ENCODE measurements at regions not wholly inside any gene's neighbourhood (a gene's known extent, or its start where the extent isn't known, plus 50 kb on each side); places are given as distances from the start of the nearest gene placed in this dataset.
"Not testable (repeated sequence)": the region's sequence is repeated elsewhere in the genome, so short reads cannot be mapped to it uniquely, and the experiment has no call there.

GRCh38 chr7:130951976-130952876, 218.2 kb upstream of the KLF14 start:
- no peak for DNase-seq (ENCODE audit: low read depth)
- H3K4me3 ChIP-seq (ENCODE audit: low read depth, low read length): no peak overlapping the region

DNA sequence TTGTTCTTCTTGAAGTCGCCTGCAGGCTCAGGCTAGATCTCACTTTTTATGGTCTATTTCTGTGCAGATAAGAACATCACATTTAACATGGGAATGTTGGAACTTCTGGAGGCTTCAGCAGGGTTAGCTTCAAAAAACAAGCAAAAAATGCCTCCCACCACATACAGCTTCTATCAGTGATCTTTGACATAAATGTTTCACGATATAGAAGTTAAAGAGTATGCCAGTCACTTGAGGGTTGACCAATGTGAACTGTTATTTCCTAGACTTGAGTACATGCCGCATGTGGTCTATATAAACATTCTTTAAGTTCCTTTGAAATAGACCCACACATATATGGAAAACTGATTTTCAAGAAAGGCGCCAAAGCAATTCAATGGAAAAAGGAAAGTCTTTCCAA, 219.2 kb upstream of the KLF14 start:
- H3K4me3 ChIP-seq (ENCODE audit: low read depth, low read length): no peak overlapping the region
- no peak for DNase-seq (ENCODE audit: low read depth)

DNA sequence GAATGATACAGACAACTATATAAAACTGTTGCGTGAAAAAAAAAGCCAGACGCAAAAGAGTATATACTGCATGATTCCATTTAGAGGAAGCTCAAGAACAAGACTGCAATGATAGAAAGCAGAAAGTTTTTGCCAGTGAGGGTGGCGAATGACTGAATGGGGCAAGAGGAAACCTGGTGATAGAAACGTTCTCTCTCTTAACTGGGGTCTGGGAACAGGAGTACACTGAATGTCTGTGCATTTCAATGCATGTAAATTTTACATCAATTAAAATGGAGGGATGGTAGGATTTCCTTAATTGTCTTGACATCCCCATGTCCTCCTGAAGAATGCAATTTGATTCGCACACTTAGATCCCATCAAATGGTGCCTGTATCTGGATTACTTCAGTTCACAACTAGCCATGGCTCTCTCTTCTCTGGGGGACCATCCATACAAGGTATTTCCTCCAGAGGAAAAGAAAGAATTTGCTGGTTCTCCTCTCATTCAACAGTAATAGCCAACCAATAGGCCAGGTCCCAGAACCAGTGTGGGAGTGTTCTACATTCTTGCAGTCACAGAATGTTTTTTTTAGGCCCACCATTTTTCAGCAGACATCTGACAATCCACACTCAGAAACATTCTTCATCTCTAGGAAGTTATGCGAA, 221.0 kb upstream of the KLF14 start:
- no peak for DNase-seq (ENCODE audit: low read depth)
- no peak overlapping the region for H3K4me3 ChIP-seq (ENCODE audit: low read depth, low read length)

DNA sequence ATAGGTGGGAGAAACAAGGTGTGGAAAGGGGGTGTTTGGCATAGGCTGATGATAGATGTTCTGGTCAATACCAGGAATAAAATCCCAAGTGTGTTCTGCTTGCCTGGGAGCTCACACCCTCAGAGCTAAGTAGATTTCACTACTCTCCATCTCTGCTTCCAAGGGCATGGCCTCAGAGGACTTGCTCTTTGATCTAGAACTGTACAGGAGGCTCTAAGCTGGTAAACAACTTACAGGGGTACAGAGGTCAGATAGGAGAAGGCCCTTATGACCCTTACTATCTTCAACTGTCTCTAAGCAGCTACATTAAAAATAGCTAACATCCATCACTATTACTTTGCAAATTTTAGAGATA, 221.5 kb upstream of the KLF14 start:
- no peak for DNase-seq (ENCODE audit: low read depth)

DNA sequence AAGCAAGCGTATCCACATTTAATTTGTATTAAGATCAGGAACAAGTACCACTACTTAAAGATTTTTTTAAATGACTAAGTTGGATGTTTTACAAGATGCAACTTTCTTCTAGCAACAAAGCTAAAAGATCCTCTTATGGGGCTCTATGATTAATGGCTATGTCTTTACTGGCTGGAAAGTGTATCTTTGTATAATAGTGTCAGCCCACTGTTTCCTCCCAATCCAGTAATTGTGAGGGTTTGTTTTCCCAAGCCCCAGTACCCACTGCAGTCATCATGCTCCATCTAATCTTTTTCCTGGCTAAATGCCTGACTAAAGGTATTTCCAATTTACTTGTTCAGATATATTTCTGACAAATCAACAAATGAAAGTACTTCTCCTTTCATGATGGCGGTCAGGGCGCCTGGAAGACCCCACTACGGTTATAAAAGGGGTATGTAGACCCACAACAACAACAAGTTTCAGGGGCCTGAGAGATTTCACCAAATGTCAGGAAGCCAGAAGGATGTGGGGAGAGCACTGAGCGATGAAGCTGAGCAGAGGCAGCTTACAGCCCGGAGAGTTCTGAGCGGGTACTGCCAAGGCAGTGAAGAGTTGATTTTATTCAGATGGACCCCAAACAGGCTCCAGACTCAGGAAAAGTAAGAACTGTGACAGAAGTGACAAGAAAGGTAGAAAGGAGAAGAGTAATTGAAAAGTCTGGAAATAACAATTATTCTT, 222.6 kb upstream of the KLF14 start:
- DNase-seq (ENCODE audit: low read depth): peak; percentile 34

More for the DNA sequence above, 221.5 kb upstream of the KLF14 start:
- no peak overlapping the region for H3K4me3 ChIP-seq (ENCODE audit: low read depth, low read length)

GRCh38 chr7:130957137-130957513, 223.1 kb upstream of the KLF14 start:
- no peak overlapping the region for H3K4me3 ChIP-seq (ENCODE audit: low read depth, low read length)
- no peak for DNase-seq (ENCODE audit: low read depth)

More for the DNA sequence above, 222.6 kb upstream of the KLF14 start:
- H3K4me3 ChIP-seq (ENCODE audit: low read depth, low read length): no peak overlapping the region

DNA sequence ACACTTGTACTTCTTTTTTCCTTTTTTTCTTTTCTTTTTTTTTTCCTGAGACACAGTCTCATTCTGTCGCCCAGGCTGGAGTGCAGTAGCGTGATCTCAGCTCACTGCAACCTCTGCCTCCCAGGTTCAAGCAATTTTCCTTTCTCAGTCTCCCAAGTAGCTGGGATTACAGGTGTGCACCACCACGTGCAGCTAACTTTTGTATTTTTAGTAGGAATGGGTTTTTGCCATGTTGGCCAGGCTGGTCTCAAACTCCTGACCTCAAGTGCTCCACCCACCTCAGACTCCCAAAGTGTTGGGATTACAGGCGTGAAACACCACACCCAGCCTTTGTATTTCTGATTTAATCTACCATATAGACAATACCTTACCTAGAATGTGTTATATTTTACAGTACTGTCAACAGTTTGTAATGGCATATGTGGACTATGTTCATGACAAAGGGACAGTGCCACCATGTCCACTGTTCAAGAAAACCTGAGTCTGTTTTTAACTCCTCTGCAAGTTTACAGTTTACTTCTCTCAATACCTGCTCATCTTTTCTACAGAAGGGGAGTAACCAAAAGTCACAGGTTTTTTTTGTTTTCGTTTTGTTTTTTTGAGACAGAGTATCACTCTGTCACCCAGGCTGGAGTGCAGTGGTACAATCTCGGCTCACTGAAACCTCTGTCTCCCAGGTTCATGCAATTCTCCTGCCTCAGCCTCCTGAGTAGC, 223.9 kb upstream of the KLF14 start:
- not testable (repeated sequence) for DNase-seq (ENCODE audit: low read depth); H3K4me3 ChIP-seq (ENCODE audit: low read depth, low read length)

GRCh38 chr7:130958846-130959245, 224.8 kb upstream of the KLF14 start:
- no peak for DNase-seq (ENCODE audit: low read depth)
- no peak overlapping the region for H3K4me3 ChIP-seq (ENCODE audit: low read depth, low read length)

GRCh38 chr7:130959743-130960207, 225.8 kb upstream of the KLF14 start:
- DNase-seq (ENCODE audit: low read depth): no peak
- H3K4me3 ChIP-seq (ENCODE audit: low read depth, low read length): peak overlapping the region; percentile 11

DNA sequence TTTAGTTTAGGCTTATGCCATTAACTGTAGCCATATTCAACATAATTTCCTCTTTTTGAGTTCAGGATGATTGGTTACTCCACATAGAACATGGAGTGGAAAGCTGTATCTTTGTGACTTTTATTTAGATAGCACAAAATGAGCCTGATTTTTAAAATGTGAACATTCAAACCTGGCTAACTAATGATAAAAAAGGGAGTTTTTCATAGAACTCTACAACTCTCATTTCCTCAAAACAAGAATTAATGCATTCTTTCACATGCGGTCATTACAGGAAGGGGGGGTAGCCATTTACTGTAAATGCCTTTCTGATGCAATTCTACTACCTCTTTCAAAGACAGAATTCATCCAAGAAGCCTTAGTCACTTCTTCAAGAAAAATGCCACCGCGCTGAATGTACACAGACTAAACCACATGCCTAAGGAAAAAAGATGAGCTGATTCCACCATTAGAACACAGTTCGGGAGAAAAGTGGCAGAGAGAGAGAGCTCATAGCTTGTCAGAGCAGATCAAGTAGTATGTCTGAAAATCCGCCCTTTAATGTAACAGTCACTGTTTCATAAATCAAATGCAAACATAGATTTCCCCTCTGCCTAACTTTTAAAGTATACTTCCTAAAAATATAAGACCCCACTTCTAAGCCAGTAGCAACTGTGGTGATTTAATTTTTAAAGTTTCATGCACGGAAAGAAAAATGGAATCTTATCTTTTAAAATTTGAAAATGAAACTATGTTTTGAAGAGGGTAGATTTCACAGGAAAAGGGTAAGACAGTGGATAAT, 226.4 kb upstream of the KLF14 start:
- peak; percentile 95 for DNase-seq (ENCODE audit: low read depth)
- H3K4me3 ChIP-seq (ENCODE audit: low read depth, low read length): peak overlapping the region; percentile 14

- no peak for DNase-seq (ENCODE audit: low read depth)
Observed at GRCh38 chr7:130961128-130961601, 227.2 kb upstream of the KLF14 start.

GRCh38 chr7:130962109-130962508, 228.1 kb upstream of the KLF14 start:
- no peak overlapping the region for H3K4me3 ChIP-seq (ENCODE audit: low read depth, low read length)
- no peak for DNase-seq (ENCODE audit: low read depth)

More at GRCh38 chr7:130961128-130961601, 227.2 kb upstream of the KLF14 start:
- H3K4me3 ChIP-seq (ENCODE audit: low read depth, low read length): peak overlapping the region; percentile 14

GRCh38 chr7:130963339-130963738, 229.3 kb upstream of the KLF14 start:
- no peak overlapping the region for H3K4me3 ChIP-seq (ENCODE audit: low read depth, low read length)
- no peak for DNase-seq (ENCODE audit: low read depth)

DNA sequence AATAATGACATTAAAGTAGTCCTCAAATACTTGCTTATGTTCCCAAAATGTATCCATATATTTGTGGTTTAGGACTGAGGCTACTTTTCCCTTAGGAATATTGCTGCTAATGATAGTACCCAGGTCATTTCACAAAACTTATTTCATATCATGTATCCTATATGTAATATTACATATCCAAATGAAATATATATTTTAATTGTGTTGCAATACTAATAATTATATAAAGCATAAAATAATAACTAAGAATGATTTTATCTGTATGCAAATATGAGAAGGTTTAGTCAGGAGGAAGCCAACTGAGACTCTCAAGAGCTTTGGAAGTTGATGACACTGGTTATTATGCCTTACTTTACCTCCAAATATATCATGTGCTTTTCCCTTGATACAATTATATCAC, 231.5 kb upstream of the KLF14 start:
- DNase-seq (ENCODE audit: low read depth): no peak
- H3K4me3 ChIP-seq (ENCODE audit: low read depth, low read length): no peak overlapping the region

DNA sequence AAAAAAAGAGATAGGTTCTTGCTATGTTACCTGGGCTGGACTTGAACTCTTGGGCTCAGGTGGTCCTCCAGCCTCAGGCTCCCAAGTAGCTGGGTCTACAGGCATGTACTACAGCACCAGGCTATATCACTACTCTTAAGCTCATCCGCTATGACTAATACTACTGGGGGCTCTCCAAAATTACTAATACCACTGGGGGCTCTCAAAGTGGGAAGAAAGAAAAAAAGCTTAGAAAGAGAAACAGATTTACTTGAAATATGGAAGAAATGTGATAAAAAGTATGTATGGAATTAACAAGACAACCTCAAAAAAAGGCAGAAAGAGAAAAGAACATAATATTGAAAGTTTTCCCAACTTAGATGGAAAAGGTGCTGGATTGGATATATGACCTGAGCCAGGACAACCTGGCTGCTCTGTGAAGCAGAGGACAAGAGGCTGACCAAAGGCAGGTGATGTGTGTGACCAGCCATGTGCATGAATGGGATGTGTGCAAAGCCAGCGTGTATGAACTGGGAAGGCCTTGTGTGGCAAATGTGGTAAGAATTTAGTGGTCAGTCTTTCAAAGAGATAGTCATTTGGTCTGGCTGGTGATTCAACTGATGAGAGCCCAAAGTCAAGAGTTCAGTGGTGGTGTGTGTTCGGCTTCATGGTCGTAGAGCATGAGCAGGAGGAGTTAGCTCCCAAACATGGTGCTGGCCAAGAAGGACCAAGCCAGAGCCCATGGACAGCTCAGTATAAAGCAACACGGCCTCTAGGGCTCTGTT, 232.4 kb upstream of the KLF14 start:
- no peak for DNase-seq (ENCODE audit: low read depth)
- H3K4me3 ChIP-seq (ENCODE audit: low read depth, low read length): no peak overlapping the region

GRCh38 chr7:130970196-130970595, 236.2 kb upstream of the KLF14 start:
- DNase-seq (ENCODE audit: low read depth): no peak
- no peak overlapping the region for H3K4me3 ChIP-seq (ENCODE audit: low read depth, low read length)

- H3K4me3 ChIP-seq (ENCODE audit: low read depth, low read length): no peak overlapping the region
- DNase-seq (ENCODE audit: low read depth): no peak
Observed at GRCh38 chr7:130970696-130971095, 236.7 kb upstream of the KLF14 start.

GRCh38 chr7:130971297-130971696, 237.3 kb upstream of the KLF14 start:
- H3K4me3 ChIP-seq (ENCODE audit: low read depth, low read length): no peak overlapping the region
- DNase-seq (ENCODE audit: low read depth): no peak

Measured in skeletal muscle cell (primary cell).